Cardiac fibroblast (primary cell): ENCODE measurements at regions not wholly inside any gene's neighbourhood (a gene's known extent, or its start where the extent isn't known, plus 50 kb on each side); places are given as distances from the start of the nearest gene placed in this dataset.

Experiments
- DNase-seq, 2 donors: peaks; one replicate each; pipeline versions ENCODE4 v3.0.0 to v3.0.0-alpha.2; 2010; ENCODE audit warnings: low read depth in 2 of 2
- H3K4me3 ChIP-seq, 2 donors: replicated peaks in 1 of 2; 1 replicate in 1 of 2; 2 replicates in 1 of 2; pipeline ENCODE4 v1.5.1; 2011; ENCODE audit warnings: low read depth in 2 of 2, low read length in 2 of 2, mild to moderate bottlenecking in 2 of 2, moderate library complexity in 1 of 2
- CTCF ChIP-seq: IDR thresholded peaks from one replicate; pipeline ENCODE4 v1.5.1; 2011; ENCODE audit warnings: low read depth, mild to moderate bottlenecking, low read length, inconsistent platforms

GRCh38 chr12:91590966-91591638, 408.5 kb upstream of the DCN start:
- DNase-seq, result no peak
- TF ChIP-seq CTCF, result no peak
- H3K4me3 ChIP-seq, result no peak overlapping the region

GRCh38 chr12:91588874-91589454, 406.3 kb upstream of the DCN start:
- DNase-seq, result no peak
- no peak for TF ChIP-seq CTCF

DNA sequence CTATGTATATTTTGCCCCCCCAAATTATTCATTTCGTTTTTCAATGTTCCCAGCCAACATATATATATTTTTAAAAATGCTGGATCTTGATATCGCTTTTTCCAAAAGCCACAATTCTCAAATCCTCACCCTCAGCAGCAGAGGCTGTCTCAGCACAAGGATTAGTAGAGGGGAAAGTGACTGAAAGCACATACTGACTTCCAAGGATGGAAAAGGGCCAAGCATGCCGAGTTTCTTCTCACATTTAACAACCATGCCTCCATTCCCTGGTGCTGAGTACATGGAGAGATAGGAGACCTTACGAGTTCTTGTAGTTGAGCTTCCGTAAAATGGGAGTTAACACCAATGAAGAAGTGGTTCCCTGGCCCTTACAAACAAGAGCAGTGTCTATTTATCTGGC, 403.4 kb upstream of the DCN start:
- no peak for TF ChIP-seq CTCF
- no peak for DNase-seq
- no peak overlapping the region for H3K4me3 ChIP-seq

More at GRCh38 chr12:91588874-91589454, 406.3 kb upstream of the DCN start:
- no peak overlapping the region for H3K4me3 ChIP-seq

DNA sequence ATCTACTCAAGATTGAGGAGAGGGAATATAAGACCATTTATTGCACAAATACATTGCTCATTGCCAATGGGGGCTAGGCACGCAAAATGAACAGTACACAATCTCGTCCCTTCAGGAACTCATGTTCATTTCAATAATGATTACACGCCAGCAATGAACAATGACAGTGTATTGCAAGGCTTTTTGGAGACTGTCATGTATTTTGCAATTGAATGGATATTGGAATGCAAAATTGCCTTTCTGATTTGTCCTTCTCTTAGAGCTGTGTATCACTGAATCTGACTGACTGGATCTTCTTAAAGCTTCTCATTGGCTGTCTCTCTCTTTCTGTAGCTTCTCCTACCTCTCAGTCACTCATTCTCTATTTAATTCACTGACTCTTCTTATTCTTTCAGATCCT, 400.2 kb upstream of the DCN start:
- no peak for DNase-seq
- TF ChIP-seq CTCF, result no peak
- H3K4me3 ChIP-seq, result no peak overlapping the region

- no peak overlapping the region for H3K4me3 ChIP-seq
- DNase-seq, result no peak
- TF ChIP-seq CTCF, result no peak
Measured at GRCh38 chr12:91579516-91580263, 397.1 kb upstream of the DCN start.

DNA sequence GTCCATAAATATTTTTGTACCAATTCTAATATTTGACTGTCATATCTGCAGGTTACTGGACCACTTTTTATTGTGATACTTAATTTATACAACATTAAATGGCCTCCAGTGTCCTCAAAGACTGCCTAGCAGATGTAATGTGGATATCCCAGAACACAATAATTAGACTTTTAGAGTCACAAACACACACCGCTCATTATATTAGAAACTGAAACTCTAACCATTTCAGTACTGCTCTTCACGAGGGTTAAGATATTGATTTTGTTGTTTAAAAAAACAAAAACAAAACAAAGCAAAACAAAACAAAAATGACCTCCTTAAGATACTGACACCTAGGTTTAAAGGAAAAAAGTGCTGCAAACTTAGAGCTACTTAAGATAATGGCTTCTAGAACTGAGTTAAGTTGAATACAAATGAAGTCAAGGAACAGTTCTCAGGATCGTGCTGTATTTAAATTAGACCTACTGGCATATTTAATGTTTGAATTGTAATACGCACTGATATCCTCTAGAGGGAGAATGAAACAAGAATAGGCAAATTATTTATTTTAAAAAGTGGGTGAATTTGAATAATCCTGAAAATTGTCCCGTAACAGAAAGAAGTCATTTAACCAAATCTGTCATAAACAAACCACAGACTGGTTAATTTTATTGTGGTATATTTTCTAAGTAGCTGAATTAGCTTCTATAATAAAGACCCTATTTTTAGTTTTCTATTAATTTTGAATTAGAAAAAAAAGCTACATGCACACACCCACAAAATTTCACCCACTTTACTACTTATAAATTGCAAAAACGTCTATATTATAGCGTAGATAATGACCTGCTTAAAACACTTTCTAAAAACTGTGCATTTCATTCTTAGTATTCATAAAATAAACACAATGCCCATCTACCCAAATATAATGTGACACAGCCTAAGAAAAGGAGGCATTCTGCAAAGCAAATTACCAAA, 395.2 kb upstream of the DCN start:
- TF ChIP-seq CTCF, result peak; percentile 47
- DNase-seq, result peak; percentile 45 to 52
- H3K4me3 ChIP-seq, result peak overlapping the region in 1 of 2 donors; percentile 32
